ENCODE measurements at regions not wholly inside any gene's neighbourhood (a gene's known extent, or its start where the extent isn't known, plus 50 kb on each side); places are given as distances from the start of the nearest gene placed in this dataset.

DNA sequence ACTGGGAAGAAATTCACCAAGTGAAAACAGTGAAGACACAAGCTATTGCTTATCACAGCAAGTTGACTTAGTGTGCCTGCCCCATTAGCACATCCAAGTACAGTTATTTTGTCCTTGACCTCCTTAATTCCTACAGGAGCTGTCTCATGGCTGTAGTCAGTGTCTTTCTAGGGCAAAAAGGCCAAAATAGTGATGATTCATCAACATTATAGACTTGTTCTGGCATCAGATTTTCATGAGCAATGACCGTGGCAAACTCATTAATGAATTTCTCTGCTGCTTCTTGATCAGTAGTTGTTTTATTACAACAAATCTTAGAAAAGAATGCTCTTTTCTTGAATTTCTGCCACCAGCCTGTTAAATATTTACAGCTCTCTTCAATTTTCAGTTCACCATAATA is 1169.3 kb upstream of the DDX18 start:
- TF ChIP-seq EZH2phosphoT487 (IDR thresholded peaks at IDR 0.05; ENCODE audit: insufficient read depth, low read depth) (no peak), EZH2 (IDR thresholded peaks at IDR 0.05; ENCODE audit: insufficient read depth, poor library complexity, severe bottlenecking) (no peak)
